Bronchial epithelial cell (primary cell): ENCODE measurements at regions not wholly inside any gene's neighbourhood (a gene's known extent, or its start where the extent isn't known, plus 50 kb on each side); places are given as distances from the start of the nearest gene placed in this dataset.

Source experiments
- DNase-seq: peaks from one replicate; pipeline ENCODE4 v3.0.0-alpha.2; 2010; ENCODE audit warnings: low read depth
- FAIRE-seq: peaks from 2 replicates; lab custom pipeline; 2011; peaks lifted over from hg19 to GRCh38; lab: Jason Lieb, UNC
- H3K27me3 ChIP-seq: 2 replicates; pipeline ENCODE4 v1.5.1; 2011; ENCODE audit warnings: low read length; ENCODE audit not compliant: control insufficient read depth, insufficient read depth
- H3K36me3 ChIP-seq: 2 replicates; pipeline ENCODE4 v1.5.1; 2011; ENCODE audit warnings: low read length; ENCODE audit not compliant: control insufficient read depth, insufficient read depth
- H3K4me3 ChIP-seq: 2 replicates; pipeline ENCODE4 v1.5.1; 2011; ENCODE audit warnings: mild to moderate bottlenecking, low read depth, low read length, control low read depth
- TF ChIP-seq, protein P1 (sequence below): IDR thresholded peaks from 2 replicates; pipeline ENCODE4 v1.5.1; 2011; ENCODE audit warnings: mild to moderate bottlenecking, moderate library complexity, low read length, control low read depth, inconsistent platforms; ENCODE audit not compliant: insufficient read depth, severe bottlenecking

DNA sequence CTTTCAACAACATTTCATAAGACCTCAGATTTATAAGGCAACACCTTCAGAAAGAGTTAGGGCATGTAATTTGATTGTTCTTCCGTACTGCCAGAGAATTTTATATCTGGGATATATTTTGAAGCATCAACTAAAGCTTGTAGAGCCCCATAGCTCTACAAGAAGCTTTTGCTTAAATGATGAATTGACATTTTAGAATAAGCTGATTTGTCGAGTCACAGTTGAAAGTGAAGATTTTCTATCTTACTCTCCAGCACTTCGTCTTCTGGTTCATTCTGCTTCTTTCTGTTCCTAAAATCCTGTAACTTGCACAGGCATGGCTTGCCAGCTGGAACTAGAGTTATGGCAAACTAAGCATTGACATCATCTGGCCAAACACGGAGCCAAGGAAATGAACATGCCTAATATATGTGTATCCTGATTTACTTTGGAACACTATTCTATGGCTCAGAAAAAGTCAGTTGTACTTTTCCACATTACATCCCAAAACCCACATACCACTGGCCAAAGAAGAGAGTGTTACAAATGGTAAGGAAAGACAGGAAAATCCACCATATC, 68.6 kb upstream of the MAST4 start:
- Histone ChIP-seq H3K27me3 (no peaks in the 10 kb centered on the region), H3K36me3 (no peaks in the 10 kb centered on the region), H3K4me3 (no peak overlapping the region)
- TF ChIP-seq, protein P1, sequence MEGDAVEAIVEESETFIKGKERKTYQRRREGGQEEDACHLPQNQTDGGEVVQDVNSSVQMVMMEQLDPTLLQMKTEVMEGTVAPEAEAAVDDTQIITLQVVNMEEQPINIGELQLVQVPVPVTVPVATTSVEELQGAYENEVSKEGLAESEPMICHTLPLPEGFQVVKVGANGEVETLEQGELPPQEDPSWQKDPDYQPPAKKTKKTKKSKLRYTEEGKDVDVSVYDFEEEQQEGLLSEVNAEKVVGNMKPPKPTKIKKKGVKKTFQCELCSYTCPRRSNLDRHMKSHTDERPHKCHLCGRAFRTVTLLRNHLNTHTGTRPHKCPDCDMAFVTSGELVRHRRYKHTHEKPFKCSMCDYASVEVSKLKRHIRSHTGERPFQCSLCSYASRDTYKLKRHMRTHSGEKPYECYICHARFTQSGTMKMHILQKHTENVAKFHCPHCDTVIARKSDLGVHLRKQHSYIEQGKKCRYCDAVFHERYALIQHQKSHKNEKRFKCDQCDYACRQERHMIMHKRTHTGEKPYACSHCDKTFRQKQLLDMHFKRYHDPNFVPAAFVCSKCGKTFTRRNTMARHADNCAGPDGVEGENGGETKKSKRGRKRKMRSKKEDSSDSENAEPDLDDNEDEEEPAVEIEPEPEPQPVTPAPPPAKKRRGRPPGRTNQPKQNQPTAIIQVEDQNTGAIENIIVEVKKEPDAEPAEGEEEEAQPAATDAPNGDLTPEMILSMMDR = no peak
- FAIRE-seq (no peak), DNase-seq (no peak)

- no peak for DNase-seq
- TF ChIP-seq, protein P1 = no peak
- no peak for FAIRE-seq
- H3K36me3 ChIP-seq = no peaks in the 10 kb centered on the region
- H3K27me3 ChIP-seq = no peaks in the 10 kb centered on the region
- H3K4me3 ChIP-seq = no peak overlapping the region
Observed at GRCh38 chr5:66529182-66529581, 67.0 kb upstream of the MAST4 start.

GRCh38 chr5:66529704-66530103, 66.5 kb upstream of the MAST4 start:
- TF ChIP-seq, protein P1 = no peak
- FAIRE-seq (no peak), DNase-seq (no peak)
- H3K4me3 ChIP-seq = no peak overlapping the region
- H3K36me3 ChIP-seq = no peaks in the 10 kb centered on the region
- H3K27me3 ChIP-seq = no peaks in the 10 kb centered on the region

DNA sequence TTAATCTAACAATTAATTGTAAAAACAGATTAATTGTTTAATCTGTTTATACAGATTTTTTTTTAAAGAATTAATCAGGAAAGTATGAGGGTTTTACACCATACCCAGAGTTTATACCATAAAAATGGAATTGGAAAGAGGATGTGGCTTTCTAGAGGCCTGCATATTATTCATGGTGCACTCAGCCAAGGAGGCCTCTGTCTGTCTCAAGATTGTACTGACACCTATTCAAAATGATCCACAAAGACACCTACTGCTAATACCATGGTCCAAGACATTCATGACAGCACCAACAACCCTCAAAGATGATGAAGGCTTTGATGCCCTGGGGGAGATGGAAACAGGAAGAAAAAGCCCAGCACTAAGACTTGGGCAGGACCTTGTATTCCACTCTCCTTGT, 58.1 kb upstream of the MAST4 start:
- Histone ChIP-seq H3K36me3 (no peaks in the 10 kb centered on the region), H3K4me3 (no peak overlapping the region), H3K27me3 (no peaks in the 10 kb centered on the region)
- DNase-seq (no peak), FAIRE-seq (no peak)
- TF ChIP-seq, protein P1 = no peak

GRCh38 chr5:66538531-66538930, 57.7 kb upstream of the MAST4 start:
- Histone ChIP-seq H3K36me3 (no peaks in the 10 kb centered on the region), H3K27me3 (no peaks in the 10 kb centered on the region), H3K4me3 (no peak overlapping the region)
- TF ChIP-seq, protein P1 = no peak
- peak; percentile 77 for DNase-seq
- no peak for FAIRE-seq

GRCh38 chr5:66540078-66540477, 56.1 kb upstream of the MAST4 start:
- FAIRE-seq (no peak), DNase-seq (peak; percentile 94)
- TF ChIP-seq, protein P1 = no peak
- no peaks in the 10 kb centered on the region for H3K27me3 ChIP-seq
- H3K36me3 ChIP-seq = no peaks in the 10 kb centered on the region
- H3K4me3 ChIP-seq = no peak overlapping the region
